ENCODE measurements at regions not wholly inside any gene's neighbourhood (a gene's known extent, or its start where the extent isn't known, plus 50 kb on each side); places are given as distances from the start of the nearest gene placed in this dataset.

GRCh38 chr5:167243463-167243862 is 1048.0 kb upstream of the WWC1 start:
- DNase-seq, result no peak

- no peak for DNase-seq
These were observed 1046.9 kb upstream of the WWC1 start for GRCh38 chr5:167244583-167244982.

GRCh38 chr5:167245868-167246267 is 1045.6 kb upstream of the WWC1 start:
- DNase-seq, result no peak

GRCh38 chr5:167247816-167248215 is 1043.6 kb upstream of the WWC1 start:
- no peak for DNase-seq

- no peak for DNase-seq
These were observed 1043.2 kb upstream of the WWC1 start for GRCh38 chr5:167248257-167248656.

GRCh38 chr5:167250996-167251395 is 1040.4 kb upstream of the WWC1 start:
- DNase-seq, result no peak

- DNase-seq, result no peak
These were observed 1037.3 kb upstream of the WWC1 start for GRCh38 chr5:167254132-167254531.

GRCh38 chr5:167255926-167256325 is 1035.5 kb upstream of the WWC1 start:
- DNase-seq, result no peak

- DNase-seq, result no peak
These were observed 1031.6 kb upstream of the WWC1 start for GRCh38 chr5:167259806-167260205.

GRCh38 chr5:167261309-167262100 is 1029.9 kb upstream of the WWC1 start:
- DNase-seq, result no peak

GRCh38 chr5:167263185-167263584 is 1028.3 kb upstream of the WWC1 start:
- no peak for DNase-seq

GRCh38 chr5:167264348-167264747 is 1027.1 kb upstream of the WWC1 start:
- DNase-seq, result no peak

- no peak for DNase-seq
These were observed 1023.1 kb upstream of the WWC1 start for GRCh38 chr5:167268337-167268736.

GRCh38 chr5:167269146-167269545 is 1022.3 kb upstream of the WWC1 start:
- no peak for DNase-seq

- DNase-seq, result no peak
These were observed 1020.4 kb upstream of the WWC1 start for GRCh38 chr5:167271081-167271480.

- DNase-seq, result no peak
These were observed 1019.9 kb upstream of the WWC1 start for GRCh38 chr5:167271511-167271910.

- no peak for DNase-seq
These were observed 1011.3 kb upstream of the WWC1 start for GRCh38 chr5:167280111-167280510.

GRCh38 chr5:167281925-167282324 is 1009.5 kb upstream of the WWC1 start:
- no peak for DNase-seq

- no peak for DNase-seq
These were observed 1007.8 kb upstream of the WWC1 start for GRCh38 chr5:167283691-167284090.

GRCh38 chr5:167284222-167284890 is 1007.1 kb upstream of the WWC1 start:
- DNase-seq, result no peak

GRCh38 chr5:167285591-167285990 is 1005.9 kb upstream of the WWC1 start:
- DNase-seq, result no peak

GRCh38 chr5:167286891-167287290 is 1004.6 kb upstream of the WWC1 start:
- DNase-seq, result no peak

GRCh38 chr5:167290478-167290877 is 1001.0 kb upstream of the WWC1 start:
- DNase-seq, result no peak

GRCh38 chr5:167294882-167295680 is 996.4 kb upstream of the WWC1 start:
- DNase-seq, result no peak

All from bone marrow (tissue), 2 donors.